Upper lobe of left lung (tissue), 6 donors: ENCODE measurements at regions not wholly inside any gene's neighbourhood (a gene's known extent, or its start where the extent isn't known, plus 50 kb on each side); places are given as distances from the start of the nearest gene placed in this dataset.

ENCODE experiments used
- ATAC-seq, 2 donors: fragments of 200-7000 bp; cut with Tn5 transposase; one replicate each; pipeline ENCODE4 v1.9.1; 2022; ENCODE audit warnings: mild to moderate bottlenecking in 2 of 2, moderate library complexity in 2 of 2; ENCODE audit not compliant: low FRiP score in 2 of 2
- DNase-seq, 2 donors: peaks; one replicate each; pipeline ENCODE4 v3.0.0-alpha.2; 2019 to 2020
- H3K27ac ChIP-seq, 4 donors: fragments of 200-600 bp; sonication (generic); one replicate each; pipeline ENCODE4 v1.5.1; 2016 to 2019
- H3K27me3 ChIP-seq, 4 donors: fragments of 200-600 bp; sonication (generic); one replicate each; pipeline ENCODE4 v1.5.1; 2017 to 2019
- H3K36me3 ChIP-seq, 4 donors: fragments of 200-600 bp; sonication (generic); one replicate each; pipeline ENCODE4 v1.5.1; 2016 to 2019
- H3K4me1 ChIP-seq, 4 donors: fragments of 200-600 bp; sonication (generic); one replicate each; pipeline ENCODE4 v1.5.1; 2018 to 2019
- H3K4me3 ChIP-seq, 4 donors: fragments of 200-600 bp; sonication (generic); one replicate each; pipeline ENCODE4 v1.5.1; 2017 to 2019; ENCODE audit warnings: mild to moderate bottlenecking in 2 of 4, moderate library complexity in 1 of 4
- H3K9me3 ChIP-seq, 4 donors: fragments of 200-600 bp; sonication (generic); one replicate each; pipeline ENCODE4 v1.5.1; 2018 to 2019
- EP300 ChIP-seq, 4 donors: sonication (generic); formaldehyde crosslinking; IDR thresholded peaks; one replicate each; pipeline ENCODE4 v1.5.1; 2017; ENCODE audit warnings: antibody characterized with exemption in 4 of 4, control low read depth in 2 of 4
- POLR2A ChIP-seq, 4 donors: fragments of 450-650 bp; IDR thresholded peaks; one replicate each; pipeline ENCODE4 v1.5.1; 2016 to 2017; ENCODE audit warnings: antibody characterized with exemption in 4 of 4, mild to moderate bottlenecking in 2 of 4
- POLR2AphosphoS5 ChIP-seq, 2 donors: sonication (generic); formaldehyde crosslinking; IDR thresholded peaks; one replicate each; pipeline ENCODE4 v1.5.1; 2017; ENCODE audit warnings: antibody characterized with exemption in 2 of 2
- WGBS, 2 donors: methylation state at CpG; one replicate each; pipeline ENCODE4 v1.1.5; 2017 to 2018; 5-methylcytosine and 5-hydroxymethylcytosine counted together
- TF ChIP-seq, protein P1 (sequence below), 6 experiments: fragments of 450-650 bp in 4 of 6; fragments of 200-600 bp in 2 of 6; sonication (generic) in 2 of 6; IDR thresholded peaks; one replicate each; pipeline ENCODE4 v1.5.1; 2016 to 2019; ENCODE audit warnings: antibody characterized with exemption in 6 of 6
- donor health status: DM: no; HTN: no; CAD: no; lungs with moderate emphysema.
- donor health status: DM: no; HTN: yes; CAD: no; lungs with severe emphysema.

DNA sequence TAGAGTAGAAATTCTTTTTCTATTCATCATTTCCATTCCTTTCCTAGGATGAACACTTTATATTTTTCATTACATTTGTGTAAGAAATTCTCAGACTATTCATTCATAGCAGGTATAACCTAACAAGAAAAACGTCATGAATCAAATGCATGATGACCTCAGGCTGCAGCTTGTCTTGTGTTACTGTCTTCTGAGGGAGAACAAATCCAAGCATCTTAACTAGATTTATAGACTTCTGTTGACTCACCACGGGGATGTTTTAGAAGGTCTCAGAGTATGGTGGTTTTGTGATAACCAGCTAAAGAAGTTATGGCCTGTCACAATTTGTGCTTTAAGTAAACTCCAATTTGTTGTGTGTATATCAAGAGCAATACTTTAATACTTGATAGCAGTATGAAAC is 102.7 kb downstream of the ANKRD7 start:
- DNase-seq (no peak), ATAC-seq (no peak)
- TF ChIP-seq POLR2AphosphoS5 (IDR thresholded peaks at IDR 0.05): no peak
- TF ChIP-seq POLR2A (IDR thresholded peaks at IDR 0.05): no peak
- TF ChIP-seq, protein P1, sequence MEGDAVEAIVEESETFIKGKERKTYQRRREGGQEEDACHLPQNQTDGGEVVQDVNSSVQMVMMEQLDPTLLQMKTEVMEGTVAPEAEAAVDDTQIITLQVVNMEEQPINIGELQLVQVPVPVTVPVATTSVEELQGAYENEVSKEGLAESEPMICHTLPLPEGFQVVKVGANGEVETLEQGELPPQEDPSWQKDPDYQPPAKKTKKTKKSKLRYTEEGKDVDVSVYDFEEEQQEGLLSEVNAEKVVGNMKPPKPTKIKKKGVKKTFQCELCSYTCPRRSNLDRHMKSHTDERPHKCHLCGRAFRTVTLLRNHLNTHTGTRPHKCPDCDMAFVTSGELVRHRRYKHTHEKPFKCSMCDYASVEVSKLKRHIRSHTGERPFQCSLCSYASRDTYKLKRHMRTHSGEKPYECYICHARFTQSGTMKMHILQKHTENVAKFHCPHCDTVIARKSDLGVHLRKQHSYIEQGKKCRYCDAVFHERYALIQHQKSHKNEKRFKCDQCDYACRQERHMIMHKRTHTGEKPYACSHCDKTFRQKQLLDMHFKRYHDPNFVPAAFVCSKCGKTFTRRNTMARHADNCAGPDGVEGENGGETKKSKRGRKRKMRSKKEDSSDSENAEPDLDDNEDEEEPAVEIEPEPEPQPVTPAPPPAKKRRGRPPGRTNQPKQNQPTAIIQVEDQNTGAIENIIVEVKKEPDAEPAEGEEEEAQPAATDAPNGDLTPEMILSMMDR (IDR thresholded peaks at IDR 0.05): no peak
- no peak for TF ChIP-seq EP300 (IDR thresholded peaks at IDR 0.05)
- no peaks in the 10 kb centered on the region for H3K4me1 ChIP-seq
- H3K27ac ChIP-seq: no peak overlapping the region
- H3K9me3 ChIP-seq: no peaks in the 10 kb centered on the region
- 64 to 71% methylated on average over 2 of the region's 2 CpGs for WGBS, 2 donors
- no peaks in the 10 kb centered on the region for H3K27me3 ChIP-seq
- H3K4me3 ChIP-seq: no peak overlapping the region
- no peaks in the 10 kb centered on the region for H3K36me3 ChIP-seq

DNA sequence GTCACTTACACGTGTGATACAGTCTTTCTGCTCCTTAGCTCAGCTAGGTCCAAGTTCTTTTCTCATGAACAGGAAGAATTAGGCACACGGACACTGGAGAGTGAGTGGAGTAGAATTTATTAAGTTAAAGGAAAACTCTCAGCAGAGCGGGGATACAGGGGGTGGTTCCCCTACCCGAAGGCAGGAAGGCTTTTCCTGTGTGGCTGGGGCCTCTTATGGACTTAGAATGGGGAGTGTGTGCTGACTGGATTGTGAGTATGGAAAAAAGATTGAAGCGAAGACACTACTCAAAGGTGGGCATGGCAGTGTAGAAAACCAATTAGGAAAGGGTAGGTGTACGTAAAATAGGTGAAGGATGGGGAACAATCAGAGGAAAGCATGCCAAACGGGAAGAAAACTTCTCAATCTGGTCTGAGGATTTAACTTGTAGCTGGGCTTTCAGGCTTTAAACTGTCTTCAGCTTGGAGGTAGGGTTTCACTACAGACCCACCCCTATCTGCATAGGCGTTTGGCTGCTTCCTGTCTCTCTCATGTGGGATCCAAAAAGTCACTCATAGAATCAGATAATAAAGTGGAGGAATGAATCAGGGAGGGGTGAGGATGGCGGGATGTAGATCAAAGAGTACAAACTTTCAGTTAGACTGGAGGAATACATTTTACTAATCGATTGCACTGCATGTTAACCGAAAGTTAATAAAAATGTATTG is 104.2 kb downstream of the ANKRD7 start:
- TF ChIP-seq, protein P1 (IDR thresholded peaks at IDR 0.05): no peak
- TF ChIP-seq EP300 (IDR thresholded peaks at IDR 0.05) (no peak), POLR2A (IDR thresholded peaks at IDR 0.05) (no peak), POLR2AphosphoS5 (IDR thresholded peaks at IDR 0.05) (no peak)
- no peaks in the 10 kb centered on the region for H3K27me3 ChIP-seq
- no peaks in the 10 kb centered on the region for H3K36me3 ChIP-seq
- H3K4me1 ChIP-seq: no peaks in the 10 kb centered on the region
- WGBS, 2 donors: 76 to 81% methylated on average over 11 of the region's 11 CpGs
- no peak overlapping the region for H3K4me3 ChIP-seq
- DNase-seq: no peak
- no peaks in the 10 kb centered on the region for H3K9me3 ChIP-seq
- no peak for ATAC-seq
- no peak overlapping the region for H3K27ac ChIP-seq

DNA sequence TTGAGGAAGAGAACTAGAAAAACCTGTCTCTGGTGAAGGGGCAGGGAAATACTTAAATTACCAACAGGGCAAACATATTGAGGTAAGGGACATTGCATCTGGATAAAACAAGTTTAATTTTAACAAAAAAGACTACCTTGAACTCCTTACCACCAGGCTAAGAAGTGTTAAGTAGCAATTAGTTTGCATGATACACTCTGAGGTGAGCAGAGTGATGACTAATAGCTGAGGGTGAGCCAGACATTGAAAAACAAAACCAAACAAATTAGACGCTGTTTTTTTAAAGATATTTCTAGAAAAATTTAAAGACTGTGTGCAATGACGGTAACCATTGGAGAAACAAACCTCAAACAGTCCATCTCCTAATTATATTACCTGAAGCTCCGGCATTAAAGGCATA is 105.9 kb downstream of the ANKRD7 start:
- Histone ChIP-seq H3K36me3 (no peaks in the 10 kb centered on the region), H3K27ac (no peak overlapping the region), H3K4me3 (no peak overlapping the region), H3K27me3 (no peaks in the 10 kb centered on the region), H3K4me1 (no peaks in the 10 kb centered on the region), H3K9me3 (no peaks in the 10 kb centered on the region)
- WGBS, 2 donors: 73 to 74% methylated on average over 3 of the region's 3 CpGs
- TF ChIP-seq POLR2AphosphoS5 (IDR thresholded peaks at IDR 0.05): no peak
- no peak for TF ChIP-seq POLR2A (IDR thresholded peaks at IDR 0.05)
- TF ChIP-seq, protein P1 (IDR thresholded peaks at IDR 0.05): no peak
- TF ChIP-seq EP300 (IDR thresholded peaks at IDR 0.05): no peak
- no peak for ATAC-seq
- no peak for DNase-seq

DNA sequence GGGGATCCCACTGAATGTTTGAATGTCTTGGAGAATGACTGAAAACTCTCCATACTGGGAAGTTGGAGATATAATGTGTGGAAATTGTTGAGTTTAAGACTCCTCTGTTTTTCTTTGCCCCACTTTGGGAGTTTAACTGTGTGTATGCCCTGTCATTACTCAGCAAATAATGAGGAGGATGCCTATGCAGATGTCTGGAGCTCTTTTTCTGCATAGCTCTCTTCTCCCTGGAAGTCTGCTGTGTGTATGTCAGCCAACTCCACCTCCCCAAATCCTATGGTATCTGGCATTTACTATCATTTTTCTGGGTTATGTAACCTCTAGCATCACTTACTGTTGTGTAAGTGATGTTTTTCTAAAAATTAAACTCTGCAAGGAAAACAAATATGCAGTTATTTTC is 122.2 kb downstream of the ANKRD7 start:
- Histone ChIP-seq H3K27me3 (no peaks in the 10 kb centered on the region), H3K9me3 (no peaks in the 10 kb centered on the region), H3K36me3 (no peaks in the 10 kb centered on the region), H3K4me3 (no peak overlapping the region), H3K27ac (no peak overlapping the region), H3K4me1 (no peaks in the 10 kb centered on the region)
- DNase-seq (no peak), ATAC-seq (no peak)
- TF ChIP-seq POLR2A (IDR thresholded peaks at IDR 0.05): no peak
- TF ChIP-seq POLR2AphosphoS5 (IDR thresholded peaks at IDR 0.05): no peak
- no peak for TF ChIP-seq EP300 (IDR thresholded peaks at IDR 0.05)
- TF ChIP-seq, protein P1 (IDR thresholded peaks at IDR 0.05): no peak

DNA sequence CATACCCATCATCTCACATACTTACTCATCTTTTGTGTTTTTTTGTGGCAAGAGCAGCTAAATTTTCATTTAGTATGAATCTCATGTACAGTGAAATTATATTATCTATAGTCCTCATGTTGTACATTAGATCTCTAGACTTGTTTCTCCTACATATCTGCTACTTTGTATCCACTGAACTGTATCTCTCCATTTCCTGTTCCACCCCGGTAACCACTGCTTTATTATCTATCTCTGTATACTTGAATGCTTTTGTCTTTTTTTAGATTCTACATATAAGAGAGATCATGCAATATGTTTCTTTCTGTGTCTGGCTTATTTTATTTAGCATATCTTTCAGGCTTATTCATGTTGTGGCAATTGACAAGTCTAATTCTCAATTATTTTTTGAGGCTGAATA is 125.1 kb downstream of the ANKRD7 start:
- no peaks in the 10 kb centered on the region for H3K9me3 ChIP-seq
- TF ChIP-seq, protein P1 (IDR thresholded peaks at IDR 0.05): no peak
- TF ChIP-seq POLR2AphosphoS5 (IDR thresholded peaks at IDR 0.05): no peak
- TF ChIP-seq EP300 (IDR thresholded peaks at IDR 0.05): no peak
- no peak for TF ChIP-seq POLR2A (IDR thresholded peaks at IDR 0.05)
- ATAC-seq: no peak
- H3K4me1 ChIP-seq: no peaks in the 10 kb centered on the region
- H3K4me3 ChIP-seq: no peak overlapping the region
- no peak for DNase-seq
- no peaks in the 10 kb centered on the region for H3K27me3 ChIP-seq
- WGBS, 2 donors: 63 to 89% methylated on average over 1 of the region's 1 CpG
- H3K27ac ChIP-seq: no peak overlapping the region
- H3K36me3 ChIP-seq: no peaks in the 10 kb centered on the region
